Heart left ventricle (tissue), 13 donors: ENCODE measurements at regions not wholly inside any gene's neighbourhood (a gene's known extent, or its start where the extent isn't known, plus 50 kb on each side); places are given as distances from the start of the nearest gene placed in this dataset.

Experiments used
- CTCF ChIP-seq, 12 donors: fragments of 200-600 bp; sonication (generic) in 4 of 12; IDR thresholded peaks; one replicate each; pipeline versions ENCODE4 v1.5.0 to v1.8.0; 2018 to 2022; ENCODE audit warnings: antibody characterized with exemption in 12 of 12, mild to moderate bottlenecking in 5 of 12
- POLR2A ChIP-seq, 2 donors: fragments of 450-650 bp; IDR thresholded peaks; one replicate each; pipeline ENCODE4 v1.6.1; 2017; ENCODE audit warnings: antibody characterized with exemption in 2 of 2, mild to moderate bottlenecking in 2 of 2, moderate library complexity in 2 of 2
- donor health status: ischemic (EF 13 %, LVEDD 7.1; RV severe dilation, severe dysfunction).
- donor health status: DM: no; HTN: yes; CAD: no.
- donor health status: DM: no; HTN: no; CAD: no.
- donor health status: ischemic (EF 25% LVEDD 6.9; RV normal size, moderate dysfunction).
- donor health status: ischemic (EF 25% LVEDD 5.7; RV mildly dilated, moderate dysfunction).
- donor health status: ischemic (EF 35%, LVEDD 5.7; RV mildly dilated, moderate dysfunction).
- donor health status: nonischemic (EF 11% LVEDD 7.7; RV severe dilation, severe dysfunction).
- donor health status: DM: yes; HTN: yes; CAD: no.
- donor health status: PGD.
- donor health status: ischemic (EF 29% LVEDD 5.4; RV normal size, mild dysfunction).
- donor health status: nonischemic (EF 23%, LVEDD 6.1; RV moderate dilation, normal function).

GRCh38 chr6:15962449-15962764 lies 166.5 kb upstream of the MYLIP start:
- no peak for TF ChIP-seq CTCF (IDR thresholded peaks at IDR 0.05)
- TF ChIP-seq POLR2A (IDR thresholded peaks at IDR 0.05) = no peak
